ENCODE measurements at regions not wholly inside any gene's neighbourhood (a gene's known extent, or its start where the extent isn't known, plus 50 kb on each side); places are given as distances from the start of the nearest gene placed in this dataset.

DNA sequence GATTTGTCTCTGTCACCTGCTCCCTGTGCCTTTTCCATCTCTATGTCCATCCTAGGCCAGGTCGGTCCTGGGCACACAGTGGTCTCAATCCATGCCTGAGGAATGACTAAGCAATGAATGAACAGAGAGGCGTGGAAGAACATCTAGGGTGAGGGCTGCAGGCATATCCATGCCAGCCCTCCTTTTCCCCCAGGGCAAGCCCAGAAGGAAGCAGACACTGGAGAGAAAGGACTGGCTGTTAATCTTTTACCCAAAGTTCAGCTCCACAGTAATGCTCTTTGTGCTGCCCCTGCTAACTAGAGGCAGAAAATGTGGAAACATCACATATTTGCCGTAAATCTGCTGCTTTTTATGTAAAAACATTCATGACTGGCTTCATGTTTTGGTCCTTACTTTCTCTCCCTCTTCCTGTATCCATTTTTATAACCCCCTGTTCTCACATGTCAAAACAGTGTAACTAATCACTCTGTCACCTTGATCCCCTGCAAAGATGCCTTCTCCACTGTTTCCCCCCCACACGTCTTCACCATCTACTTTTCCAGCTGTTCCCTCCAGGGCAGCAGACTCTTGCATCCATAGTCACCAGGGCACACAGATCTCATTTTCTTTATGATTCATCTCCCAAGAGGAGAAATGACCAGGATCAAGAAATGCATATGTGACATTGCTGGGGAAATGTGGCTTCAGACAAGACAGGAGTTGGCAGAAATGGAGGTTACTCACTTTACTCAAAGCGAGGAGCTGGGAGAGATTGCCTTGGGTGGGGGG is 166.4 kb upstream of the PROX1 start:
- no peaks in the 10 kb centered on the region for H3K4me1 Mint-ChIP-seq

DNA sequence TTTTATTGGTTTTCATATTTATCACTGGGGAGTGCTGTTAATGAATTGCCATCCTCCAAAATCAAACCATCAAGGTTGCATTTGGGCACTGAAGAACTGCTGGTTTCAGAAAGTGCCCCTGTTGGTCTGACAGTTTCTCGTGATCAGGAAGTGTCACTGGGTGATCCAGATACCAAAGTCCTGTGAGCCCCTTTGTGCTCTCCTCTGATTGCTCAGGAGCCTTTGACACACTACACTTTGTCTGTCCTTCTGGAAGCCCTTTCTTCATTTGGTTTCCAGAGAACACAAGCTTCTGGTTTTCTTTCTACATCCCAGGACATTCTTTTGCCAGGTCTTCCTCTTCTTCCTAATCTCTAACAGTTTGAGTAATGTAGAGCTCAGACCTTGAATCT is 165.8 kb upstream of the PROX1 start:
- no peak overlapping the region for H3K27ac Mint-ChIP-seq
- no peak overlapping the region for H3K4me3 Mint-ChIP-seq
- no peaks in the 10 kb centered on the region for H3K4me1 Mint-ChIP-seq
- H3K9me3 Mint-ChIP-seq, result no peaks in the 10 kb centered on the region
- H3K27me3 Mint-ChIP-seq, result no peaks in the 10 kb centered on the region
- no peaks in the 10 kb centered on the region for H3K36me3 Mint-ChIP-seq (ENCODE audit: low read depth)
- no peak for ATAC-seq (replicated peaks)

More for the DNA sequence above, 166.4 kb upstream of the PROX1 start:
- H3K27ac Mint-ChIP-seq, result no peak overlapping the region
- H3K4me3 Mint-ChIP-seq, result no peak overlapping the region
- no peaks in the 10 kb centered on the region for H3K36me3 Mint-ChIP-seq (ENCODE audit: low read depth)
- H3K27me3 Mint-ChIP-seq, result no peaks in the 10 kb centered on the region
- no peak for ATAC-seq (replicated peaks)
- H3K9me3 Mint-ChIP-seq, result no peaks in the 10 kb centered on the region

GRCh38 chr1:213826891-213827290 is 160.9 kb upstream of the PROX1 start:
- Mint-ChIP-seq H3K27ac (no peak overlapping the region), H3K4me3 (no peak overlapping the region), H3K36me3 (ENCODE audit: low read depth) (no peaks in the 10 kb centered on the region), H3K9me3 (peaks cover 5% of the 10 kb centered on the region), H3K4me1 (no peaks in the 10 kb centered on the region), H3K27me3 (peaks cover 3% of the 10 kb centered on the region)
- no peak for ATAC-seq (replicated peaks)

DNA sequence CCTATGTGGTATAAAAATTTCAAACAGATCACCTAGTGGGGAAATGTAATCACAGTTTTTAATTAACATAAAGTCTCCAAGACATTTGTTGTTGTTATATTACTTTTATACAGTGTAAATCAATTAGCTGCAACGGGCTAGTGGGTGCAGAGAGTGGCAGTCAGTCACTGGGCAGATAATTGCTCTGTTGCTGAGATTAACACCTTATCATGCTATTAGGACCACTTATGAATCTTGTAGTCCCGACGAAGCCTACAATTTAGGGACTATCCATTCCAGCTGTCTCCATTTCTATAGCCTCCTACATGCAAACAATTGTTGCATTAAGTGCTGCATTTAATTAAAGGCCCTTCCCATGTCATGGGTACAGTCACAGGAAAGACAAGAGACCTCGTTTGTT is 158.9 kb upstream of the PROX1 start:
- Mint-ChIP-seq H3K27me3 (peaks cover 3% of the 10 kb centered on the region), H3K36me3 (ENCODE audit: low read depth) (no peaks in the 10 kb centered on the region), H3K9me3 (peaks cover 5% of the 10 kb centered on the region), H3K27ac (no peak overlapping the region), H3K4me3 (no peak overlapping the region), H3K4me1 (no peaks in the 10 kb centered on the region)
- ATAC-seq (replicated peaks), result no peak

GRCh38 chr1:213829780-213830179 is 158.0 kb upstream of the PROX1 start:
- no peaks in the 10 kb centered on the region for H3K36me3 Mint-ChIP-seq (ENCODE audit: low read depth)
- H3K4me1 Mint-ChIP-seq, result no peaks in the 10 kb centered on the region
- H3K9me3 Mint-ChIP-seq, result peaks cover 5% of the 10 kb centered on the region
- peaks cover 3% of the 10 kb centered on the region for H3K27me3 Mint-ChIP-seq
- no peak overlapping the region for H3K27ac Mint-ChIP-seq
- H3K4me3 Mint-ChIP-seq, result no peak overlapping the region
- no peak for ATAC-seq (replicated peaks)

GRCh38 chr1:213830371-213830770 is 157.4 kb upstream of the PROX1 start:
- no peaks in the 10 kb centered on the region for H3K36me3 Mint-ChIP-seq (ENCODE audit: low read depth)
- no peak for ATAC-seq (replicated peaks)

GRCh38 chr1:213840575-213840974 is 147.2 kb upstream of the PROX1 start:
- H3K27me3 Mint-ChIP-seq, result no peaks in the 10 kb centered on the region
- no peaks in the 10 kb centered on the region for H3K4me1 Mint-ChIP-seq
- H3K9me3 Mint-ChIP-seq, result peaks cover 3% of the 10 kb centered on the region
- H3K4me3 Mint-ChIP-seq, result no peak overlapping the region
- no peaks in the 10 kb centered on the region for H3K36me3 Mint-ChIP-seq (ENCODE audit: low read depth)
- H3K27ac Mint-ChIP-seq, result no peak overlapping the region
- no peak for ATAC-seq (replicated peaks)

More at GRCh38 chr1:213830371-213830770, 157.4 kb upstream of the PROX1 start:
- Mint-ChIP-seq H3K27me3 (peaks cover 3% of the 10 kb centered on the region), H3K27ac (no peak overlapping the region), H3K9me3 (peaks cover 5% of the 10 kb centered on the region), H3K4me3 (no peak overlapping the region), H3K4me1 (no peaks in the 10 kb centered on the region)

- Mint-ChIP-seq H3K4me1 (no peaks in the 10 kb centered on the region), H3K36me3 (ENCODE audit: low read depth) (no peaks in the 10 kb centered on the region), H3K4me3 (no peak overlapping the region), H3K27me3 (no peaks in the 10 kb centered on the region), H3K27ac (no peak overlapping the region), H3K9me3 (peaks cover 3% of the 10 kb centered on the region)
- ATAC-seq (replicated peaks), result no peak
Measured at GRCh38 chr1:213844632-213845031, 143.1 kb upstream of the PROX1 start.

- Mint-ChIP-seq H3K27me3 (no peaks in the 10 kb centered on the region), H3K36me3 (ENCODE audit: low read depth) (no peaks in the 10 kb centered on the region), H3K27ac (no peak overlapping the region), H3K9me3 (no peaks in the 10 kb centered on the region), H3K4me3 (no peak overlapping the region), H3K4me1 (no peaks in the 10 kb centered on the region)
- no peak for ATAC-seq (replicated peaks)
Measured at GRCh38 chr1:213852107-213852506, 135.7 kb upstream of the PROX1 start.

DNA sequence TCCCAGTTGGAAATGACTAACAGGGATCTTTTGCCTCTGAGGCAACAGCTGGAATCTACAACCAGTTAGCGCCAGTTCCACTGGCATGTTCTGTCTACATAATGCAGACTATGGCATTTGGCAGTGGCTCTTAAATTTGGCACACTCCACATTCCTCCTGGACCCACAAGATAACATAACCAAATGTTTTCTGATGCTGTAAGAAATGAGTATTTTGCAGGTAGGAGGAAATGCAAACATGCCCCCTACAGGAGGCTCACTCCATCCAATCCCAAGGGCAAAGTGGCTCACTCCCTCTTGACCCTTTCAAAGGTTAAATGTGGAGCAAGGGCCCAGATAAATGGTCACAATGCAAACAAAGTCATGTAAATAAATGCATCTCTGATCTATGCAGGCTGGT is 129.2 kb upstream of the PROX1 start:
- Mint-ChIP-seq H3K4me3 (no peak overlapping the region), H3K4me1 (no peaks in the 10 kb centered on the region), H3K27ac (no peak overlapping the region), H3K36me3 (ENCODE audit: low read depth) (no peaks in the 10 kb centered on the region), H3K27me3 (no peaks in the 10 kb centered on the region), H3K9me3 (no peaks in the 10 kb centered on the region)
- no peak for ATAC-seq (replicated peaks)

DNA sequence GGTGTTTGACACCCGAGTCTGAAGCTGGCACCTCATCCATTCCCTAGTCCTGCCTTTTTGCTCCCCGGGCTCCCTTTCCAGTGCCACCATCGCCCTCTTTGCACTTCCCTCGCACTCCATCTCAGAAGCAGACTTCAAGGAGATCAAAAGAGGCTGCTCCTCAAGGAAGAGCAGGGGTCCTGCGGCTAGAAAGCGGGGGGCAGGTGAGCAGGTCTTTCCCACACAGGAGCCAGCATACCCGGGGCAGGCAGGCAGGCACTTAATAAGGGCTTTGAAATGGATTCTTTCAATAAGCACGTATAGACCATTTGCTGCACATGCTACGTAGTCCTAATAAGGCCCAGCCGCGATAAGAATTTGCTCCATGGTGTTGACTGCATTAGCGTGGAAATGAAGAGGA is 125.9 kb upstream of the PROX1 start:
- no peak overlapping the region for H3K27ac Mint-ChIP-seq
- no peaks in the 10 kb centered on the region for H3K27me3 Mint-ChIP-seq
- no peaks in the 10 kb centered on the region for H3K36me3 Mint-ChIP-seq (ENCODE audit: low read depth)
- no peak overlapping the region for H3K4me3 Mint-ChIP-seq
- no peak for ATAC-seq (replicated peaks)
- H3K4me1 Mint-ChIP-seq, result no peaks in the 10 kb centered on the region
- no peaks in the 10 kb centered on the region for H3K9me3 Mint-ChIP-seq

DNA sequence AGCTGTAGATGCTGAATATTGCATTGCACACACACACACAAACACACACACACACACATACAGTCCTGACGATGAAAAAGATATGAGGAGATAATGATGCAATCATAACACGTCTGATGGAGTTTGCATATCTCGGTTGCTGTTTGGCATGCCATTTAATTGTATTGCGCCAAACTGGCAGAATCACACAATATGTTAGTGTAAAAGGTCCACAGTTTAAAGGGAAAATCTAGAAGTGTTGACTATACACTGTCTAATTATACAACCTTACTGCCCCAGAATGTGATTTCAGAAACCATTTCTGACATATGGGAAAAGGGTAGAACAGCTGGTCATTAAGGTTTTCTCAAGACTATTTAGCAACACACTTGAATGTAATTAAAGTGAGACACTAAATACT is 123.7 kb upstream of the PROX1 start:
- no peaks in the 10 kb centered on the region for H3K36me3 Mint-ChIP-seq (ENCODE audit: low read depth)
- H3K4me1 Mint-ChIP-seq, result no peaks in the 10 kb centered on the region
- no peak overlapping the region for H3K4me3 Mint-ChIP-seq
- H3K27ac Mint-ChIP-seq, result no peak overlapping the region
- no peaks in the 10 kb centered on the region for H3K27me3 Mint-ChIP-seq
- no peaks in the 10 kb centered on the region for H3K9me3 Mint-ChIP-seq
- no peak for ATAC-seq (replicated peaks)

- no peaks in the 10 kb centered on the region for H3K36me3 Mint-ChIP-seq (ENCODE audit: low read depth)
- H3K4me1 Mint-ChIP-seq, result no peaks in the 10 kb centered on the region
- H3K4me3 Mint-ChIP-seq, result no peak overlapping the region
- no peaks in the 10 kb centered on the region for H3K27me3 Mint-ChIP-seq
- no peak overlapping the region for H3K27ac Mint-ChIP-seq
- H3K9me3 Mint-ChIP-seq, result peaks cover 3% of the 10 kb centered on the region
- ATAC-seq (replicated peaks), result no peak
Measured at GRCh38 chr1:213868482-213868881, 119.3 kb upstream of the PROX1 start.

- Mint-ChIP-seq H3K9me3 (peaks cover 3% of the 10 kb centered on the region), H3K27me3 (no peaks in the 10 kb centered on the region), H3K36me3 (ENCODE audit: low read depth) (no peaks in the 10 kb centered on the region), H3K4me3 (no peak overlapping the region), H3K4me1 (no peaks in the 10 kb centered on the region), H3K27ac (no peak overlapping the region)
- no peak for ATAC-seq (replicated peaks)
Measured at GRCh38 chr1:213871179-213871578, 116.6 kb upstream of the PROX1 start.

GRCh38 chr1:213874789-213875188 is 113.0 kb upstream of the PROX1 start:
- Mint-ChIP-seq H3K36me3 (ENCODE audit: low read depth) (no peaks in the 10 kb centered on the region), H3K9me3 (peaks cover 3% of the 10 kb centered on the region), H3K4me3 (no peak overlapping the region), H3K27ac (no peak overlapping the region), H3K27me3 (no peaks in the 10 kb centered on the region), H3K4me1 (no peaks in the 10 kb centered on the region)
- no peak for ATAC-seq (replicated peaks)

DNA sequence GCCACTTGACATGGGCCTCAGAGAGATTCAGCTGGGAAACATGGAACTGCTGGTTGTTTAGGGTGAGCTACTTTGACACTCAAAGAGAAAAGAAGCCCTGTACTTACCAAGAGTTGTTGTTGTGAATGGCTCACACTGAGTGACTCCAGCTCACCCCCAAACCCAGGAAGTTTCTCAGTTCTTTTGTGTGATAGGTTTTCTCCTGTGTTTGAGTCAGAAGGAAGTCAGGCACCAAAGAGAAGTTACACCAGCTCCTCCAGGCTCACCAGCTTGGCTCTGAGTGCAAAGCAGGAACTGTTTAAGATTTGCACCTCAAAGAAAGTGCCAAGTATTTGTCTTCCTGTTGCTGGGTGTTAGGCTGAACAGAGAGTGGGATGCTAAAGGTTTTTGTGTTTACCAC is 111.2 kb upstream of the PROX1 start:
- Mint-ChIP-seq H3K4me3 (no peak overlapping the region), H3K27ac (no peak overlapping the region), H3K4me1 (no peaks in the 10 kb centered on the region), H3K36me3 (ENCODE audit: low read depth) (no peaks in the 10 kb centered on the region), H3K9me3 (peaks cover 6% of the 10 kb centered on the region), H3K27me3 (no peaks in the 10 kb centered on the region)
- ATAC-seq (replicated peaks), result no peak

Data from activated T-helper 17 cell treated with anti-CD3 and anti-CD28 coated beads, Interleukin-2, amount 50 U/mL, for 72 hours (primary cell).